M059J (cell line): ENCODE measurements at regions not wholly inside any gene's neighbourhood (a gene's known extent, or its start where the extent isn't known, plus 50 kb on each side); places are given as distances from the start of the nearest gene placed in this dataset.

Experiments
- DNase-seq: peaks from one replicate; pipeline ENCODE4 v3.0.0-alpha.2; 2012; ENCODE audit warnings: low read depth

DNA sequence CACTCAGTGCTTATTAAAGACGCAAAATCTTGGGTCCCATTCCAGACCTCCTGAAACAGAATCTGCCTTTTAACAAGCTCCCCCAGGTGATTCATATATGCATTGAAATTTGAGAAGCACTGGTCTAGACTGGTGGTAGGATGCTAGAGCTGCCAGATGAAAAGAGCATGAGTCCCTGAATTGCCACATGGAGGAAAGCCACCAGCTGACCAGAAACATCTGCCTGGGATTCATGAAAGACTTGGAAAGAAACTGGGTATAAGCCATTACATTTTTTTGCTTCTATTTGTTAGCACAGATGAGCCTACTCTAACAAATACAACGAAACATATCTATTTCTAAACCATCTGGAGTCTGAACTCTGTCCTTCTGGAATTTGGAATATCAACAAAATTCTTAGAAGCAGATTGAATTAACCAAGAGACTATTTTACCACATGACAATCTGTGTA, 228.9 kb downstream of the RBM43 start:
- peak; percentile 78 for DNase-seq

DNA sequence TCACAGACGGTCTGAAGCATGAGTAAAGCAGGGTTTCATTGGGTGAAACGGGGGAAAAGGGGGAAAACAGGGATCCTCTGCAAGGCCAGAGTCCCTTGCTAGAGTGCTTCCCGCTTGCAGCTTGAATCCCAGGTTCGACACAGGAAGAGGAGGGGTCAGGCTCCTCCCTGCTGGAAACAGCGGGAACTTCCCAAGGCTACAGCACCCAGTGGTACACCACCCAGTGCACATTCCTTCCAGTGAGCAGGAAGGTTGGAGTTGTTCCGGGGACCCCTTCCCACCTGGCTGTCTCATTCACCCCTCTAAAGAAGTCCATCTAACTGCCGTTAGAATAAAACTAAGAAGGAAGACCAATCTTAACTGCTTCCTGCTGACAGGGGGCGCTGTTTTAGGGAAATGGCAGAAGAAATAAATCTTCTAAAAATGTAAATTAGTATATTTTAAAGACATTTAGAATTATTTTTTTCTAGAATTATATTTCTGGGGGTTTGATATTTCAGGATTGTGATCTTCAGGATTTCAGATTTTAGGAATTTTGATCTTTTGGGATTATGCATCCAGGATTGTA, 230.9 kb downstream of the RBM43 start:
- no peak for DNase-seq

DNA sequence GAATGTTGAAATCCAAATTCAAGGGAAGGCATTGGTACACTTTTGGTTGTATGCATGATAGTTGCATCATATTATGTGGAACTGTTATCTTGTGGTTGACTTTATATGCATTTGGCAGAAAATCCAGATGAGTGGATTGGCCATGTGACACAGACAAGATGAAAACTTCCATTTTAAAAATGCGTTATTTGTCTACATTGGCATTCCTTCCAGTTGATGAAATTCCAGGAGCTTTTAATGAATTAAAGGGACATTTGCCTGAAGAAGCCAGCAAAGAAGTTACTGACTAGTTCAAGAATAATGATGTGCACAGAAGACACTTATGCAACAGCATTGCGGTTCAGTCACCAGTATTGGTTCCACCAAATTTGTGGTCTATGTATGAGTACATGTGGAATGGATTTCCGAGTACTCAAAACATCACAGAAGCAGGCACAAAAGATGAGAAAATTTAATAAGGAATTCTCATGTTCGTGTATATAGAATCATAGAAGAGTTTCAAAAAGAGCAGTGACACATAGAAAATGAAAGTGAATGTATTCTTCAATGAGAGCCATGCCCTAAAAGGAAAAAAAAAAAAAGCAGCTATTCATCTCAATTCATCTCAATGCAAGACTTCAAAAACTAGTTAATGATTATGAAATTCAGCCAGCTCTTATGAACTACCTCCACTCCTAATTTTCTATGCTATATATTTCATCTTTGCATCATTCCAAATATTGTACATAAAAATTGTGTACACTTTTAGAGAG, 232.1 kb downstream of the RBM43 start:
- DNase-seq = peak; percentile 64

DNA sequence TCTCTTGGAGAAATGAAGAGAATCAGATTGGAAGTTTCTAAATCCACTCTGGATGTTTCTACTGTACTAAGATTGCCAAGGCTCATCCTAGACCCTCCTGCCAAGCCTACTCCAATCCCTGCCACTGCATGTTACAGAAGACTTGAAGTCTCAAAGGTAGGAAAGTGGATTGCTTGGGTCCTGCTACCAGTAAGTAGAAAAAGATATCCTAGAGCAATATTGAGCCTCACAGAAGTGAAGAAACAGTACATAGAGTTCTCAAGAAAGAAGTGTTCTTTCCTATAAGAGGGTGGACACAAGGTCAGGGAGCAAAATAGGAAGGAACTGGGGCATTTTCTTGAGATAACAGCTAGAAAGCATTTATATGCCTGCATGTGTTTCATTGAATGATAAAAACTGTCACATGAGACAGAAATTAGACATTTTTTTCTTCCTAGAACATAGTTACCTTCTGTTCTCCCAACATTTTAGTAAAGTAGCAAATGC, 232.9 kb downstream of the RBM43 start:
- no peak for DNase-seq

DNA sequence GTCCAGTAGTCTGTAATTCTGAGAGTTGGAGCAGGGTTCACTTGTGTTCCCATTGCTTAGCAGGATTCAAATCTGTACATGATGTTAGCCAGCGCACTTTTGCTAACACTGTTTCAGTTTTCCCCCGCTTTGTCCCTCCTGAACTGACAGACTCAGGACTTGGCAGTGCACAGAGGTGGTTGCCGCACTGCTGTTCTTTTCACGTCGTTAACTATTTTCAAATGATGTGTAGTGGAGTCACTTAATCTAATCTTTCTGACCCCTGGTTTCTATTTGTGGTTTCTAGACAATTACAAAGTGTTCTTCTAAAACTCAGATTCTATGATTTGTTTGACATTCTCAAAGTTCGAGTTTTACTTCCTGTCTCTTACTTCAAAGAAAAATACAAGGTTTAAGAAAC, 234.5 kb downstream of the RBM43 start:
- no peak for DNase-seq

DNA sequence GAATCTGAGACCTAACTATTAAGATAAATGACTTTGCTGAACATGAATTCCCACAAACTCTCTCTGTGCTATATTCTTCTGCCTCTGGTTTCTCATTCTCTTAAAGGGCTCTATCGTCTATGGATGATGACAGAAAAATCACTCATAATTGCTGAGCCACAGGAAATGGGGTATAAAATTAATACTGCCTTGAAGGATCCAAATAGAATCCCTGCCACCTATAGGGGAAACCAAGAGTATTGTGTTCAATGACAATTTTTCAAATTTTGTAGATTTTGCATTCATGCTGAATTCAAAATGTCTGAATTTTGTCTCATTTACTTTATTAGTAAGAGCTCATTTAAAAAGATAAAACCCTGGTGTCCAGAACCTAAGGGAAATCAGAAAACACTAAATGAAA, 235.8 kb downstream of the RBM43 start:
- no peak for DNase-seq

DNA sequence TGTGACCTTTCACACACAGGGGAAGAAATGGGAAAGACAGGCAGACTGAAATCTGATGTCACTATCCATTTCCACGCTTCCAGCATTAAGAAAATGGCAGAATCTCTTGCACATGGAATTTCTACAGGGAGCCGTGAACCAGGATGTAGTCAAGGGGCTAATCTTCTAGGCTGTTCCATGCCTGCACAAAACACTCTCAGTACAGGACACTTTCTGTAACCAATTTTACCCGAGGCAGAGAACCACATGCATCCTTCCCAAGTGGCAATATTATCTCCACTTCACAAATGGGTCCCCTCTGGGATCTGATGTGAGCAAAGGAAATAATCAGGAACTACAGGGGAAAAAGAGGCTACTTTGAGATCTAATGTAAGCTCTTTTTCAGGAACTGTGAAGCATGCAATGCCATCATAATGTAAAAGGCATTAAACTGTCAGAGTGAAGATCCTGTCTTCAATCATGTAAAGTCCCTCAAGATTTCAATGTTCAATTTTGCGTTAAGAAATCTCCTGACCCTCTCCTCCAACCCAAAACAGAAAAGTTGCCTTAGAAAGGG, 236.9 kb downstream of the RBM43 start:
- no peak for DNase-seq

DNA sequence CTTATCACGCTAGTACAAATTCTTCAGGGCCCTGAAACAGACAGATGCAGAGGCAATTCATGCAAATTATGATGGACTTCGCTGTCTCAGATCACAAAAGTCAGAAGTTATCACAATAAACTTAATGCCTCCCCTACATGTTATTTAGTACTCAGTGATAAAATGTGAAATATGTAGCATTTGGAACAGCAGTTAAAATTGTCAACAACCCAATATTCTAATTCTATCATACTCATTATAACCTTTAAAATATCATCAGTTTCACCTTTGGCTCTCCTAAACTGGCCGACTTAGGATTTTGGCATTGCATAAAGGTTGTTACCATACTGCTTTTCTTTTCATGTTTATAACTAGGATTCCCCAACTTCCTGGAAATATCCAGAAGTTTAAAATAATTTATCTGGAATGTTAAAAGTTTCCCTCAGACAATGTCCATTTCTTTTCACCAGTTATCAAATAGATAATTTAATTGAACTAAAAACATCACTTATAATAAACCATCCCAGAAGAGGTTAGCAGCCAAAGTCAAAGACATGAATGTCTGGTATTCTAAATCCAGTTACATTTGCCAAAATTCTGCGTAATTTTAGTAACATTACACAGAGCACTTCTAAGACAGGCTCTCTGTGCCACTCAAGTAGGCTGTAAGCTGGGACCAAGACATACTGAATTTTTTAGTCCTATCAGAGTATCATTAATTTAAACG, 239.8 kb downstream of the RBM43 start:
- no peak for DNase-seq

DNA sequence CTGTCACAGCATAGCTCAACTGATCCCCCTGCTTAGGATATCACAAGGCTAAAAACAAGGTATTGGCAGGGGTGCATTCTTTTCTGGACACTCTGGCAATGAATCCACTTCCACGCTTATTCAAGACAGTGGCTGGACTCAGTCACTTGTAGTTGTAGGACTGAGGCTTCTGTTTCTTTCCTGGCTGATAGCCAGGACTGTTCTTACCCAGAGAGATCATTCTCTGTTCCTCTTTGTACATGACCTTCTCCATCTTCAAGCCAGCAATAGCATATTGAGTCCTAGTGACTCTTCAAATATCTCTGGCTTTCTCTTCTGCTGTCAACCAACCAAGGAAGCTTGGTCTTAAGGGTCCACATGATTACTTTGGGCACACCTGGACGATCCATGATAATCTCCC, 241.3 kb downstream of the RBM43 start:
- no peak for DNase-seq

DNA sequence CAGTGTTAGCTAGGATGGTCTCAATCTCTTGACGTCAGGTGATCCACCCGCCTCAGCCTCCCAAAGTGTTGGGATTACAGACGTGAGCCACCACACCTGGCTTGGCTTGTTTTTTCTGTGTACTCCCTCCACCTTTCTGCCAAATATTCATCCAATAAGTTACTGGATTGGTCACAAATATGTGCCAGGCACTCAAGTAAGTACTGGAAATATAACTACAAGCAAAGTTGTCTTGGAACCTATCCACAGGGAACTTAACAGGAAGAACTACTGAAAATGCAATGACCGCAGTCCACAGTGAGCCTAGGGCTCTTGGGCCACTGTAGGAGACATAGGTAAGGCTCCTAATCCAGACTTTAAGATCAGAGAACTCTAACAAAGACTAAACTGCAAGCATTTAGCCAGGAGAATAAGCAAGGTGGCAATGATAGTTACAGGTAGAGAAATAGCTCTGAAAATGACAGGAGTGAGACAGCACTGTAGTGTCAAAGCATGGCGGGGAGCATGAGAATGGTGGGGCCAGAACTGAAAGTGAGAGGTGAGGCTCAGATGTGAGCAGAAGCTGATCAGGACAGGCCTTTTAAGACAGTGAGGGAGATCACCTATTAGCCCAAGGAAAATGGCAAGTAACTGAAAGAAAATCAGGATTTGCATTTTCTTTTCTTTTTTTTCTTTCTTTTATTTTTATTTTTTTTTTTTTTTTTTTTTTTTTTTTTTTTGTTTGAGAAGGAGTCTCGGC, 252.1 kb downstream of the RBM43 start:
- no peak for DNase-seq

DNA sequence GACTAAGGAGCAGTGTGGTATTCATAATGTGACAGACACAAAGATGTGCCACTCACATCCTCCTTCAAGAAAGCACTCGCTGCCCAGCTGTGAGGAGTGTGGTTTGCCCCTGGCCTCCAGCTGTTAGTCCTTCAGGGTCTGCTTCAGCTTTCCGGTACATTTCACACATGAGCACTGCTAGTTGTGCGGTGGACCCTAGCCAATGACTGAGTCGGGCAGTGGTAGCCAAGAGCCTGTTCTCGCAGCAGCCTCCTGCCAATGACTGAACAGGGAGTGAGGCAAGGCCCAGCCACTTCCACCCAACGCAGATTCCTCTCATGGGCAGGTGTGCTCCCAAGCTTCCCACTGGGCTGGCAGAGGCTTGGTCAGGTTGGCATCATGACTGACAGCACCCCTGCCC, 254.3 kb downstream of the RBM43 start:
- DNase-seq = no peak

DNA sequence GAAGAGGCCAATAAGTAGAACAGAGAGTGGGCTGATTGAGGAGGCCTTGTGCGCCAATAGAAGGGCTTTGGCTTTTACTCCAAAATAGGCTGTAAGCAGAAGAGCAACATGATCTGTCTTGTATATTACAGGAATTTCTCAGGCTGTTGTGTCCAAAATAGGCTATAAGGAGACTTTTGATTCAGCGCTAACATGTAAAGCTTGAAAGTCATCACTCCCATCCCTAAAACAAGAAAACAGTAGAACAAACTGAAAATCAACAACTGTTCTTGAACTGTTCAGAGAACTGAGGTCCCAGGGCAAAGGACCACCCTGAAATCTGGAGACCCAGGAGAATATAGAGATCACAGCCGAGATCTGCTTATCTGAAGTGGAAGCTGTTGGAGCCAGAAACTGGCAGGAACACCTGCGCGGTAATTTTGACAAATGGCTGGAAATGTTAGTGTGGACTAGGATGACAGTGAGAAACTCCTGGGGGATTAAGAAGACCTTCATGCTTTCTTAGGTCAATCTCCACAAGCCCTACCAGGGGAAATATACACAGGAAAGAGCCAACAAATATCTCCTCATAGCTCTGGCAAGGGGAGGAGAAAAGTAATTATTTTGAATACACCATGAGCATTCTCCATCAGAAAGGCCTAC, 258.6 kb downstream of the RBM43 start:
- DNase-seq = no peak

DNA sequence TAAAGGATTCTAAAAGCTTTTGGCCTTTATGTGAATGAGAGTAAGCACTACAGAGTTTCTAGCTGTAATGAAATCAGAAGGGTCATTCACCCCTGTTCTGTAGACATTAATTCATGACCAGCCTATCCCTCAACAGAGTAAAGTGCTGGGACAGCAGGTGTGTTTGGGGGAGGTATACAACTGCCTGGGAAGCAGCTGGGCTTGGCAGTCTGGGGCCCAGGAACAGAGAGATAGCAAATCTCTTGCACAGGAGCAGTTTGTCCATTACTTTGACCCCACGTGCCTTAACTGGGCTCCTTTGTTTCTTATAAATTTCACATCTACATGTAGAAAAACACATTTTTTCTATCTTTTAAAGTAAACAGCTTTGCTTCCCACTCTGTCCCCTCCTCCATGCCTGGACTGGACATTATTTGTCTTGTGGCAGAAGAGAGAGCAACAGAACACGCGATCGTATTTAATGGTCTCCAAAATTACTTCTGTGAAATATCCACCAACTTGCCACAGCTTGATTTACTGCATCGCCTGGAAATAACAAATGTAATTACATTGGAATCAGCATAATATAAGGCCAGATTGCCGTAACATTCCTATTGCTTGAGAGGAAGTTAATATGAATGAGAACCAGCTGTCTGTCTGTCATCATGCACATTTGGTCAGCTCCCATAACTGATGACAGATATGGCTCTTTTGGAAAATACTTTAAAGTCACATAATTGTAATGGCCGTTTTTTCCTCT, 263.8 kb downstream of the RBM43 start:
- no peak for DNase-seq

DNA sequence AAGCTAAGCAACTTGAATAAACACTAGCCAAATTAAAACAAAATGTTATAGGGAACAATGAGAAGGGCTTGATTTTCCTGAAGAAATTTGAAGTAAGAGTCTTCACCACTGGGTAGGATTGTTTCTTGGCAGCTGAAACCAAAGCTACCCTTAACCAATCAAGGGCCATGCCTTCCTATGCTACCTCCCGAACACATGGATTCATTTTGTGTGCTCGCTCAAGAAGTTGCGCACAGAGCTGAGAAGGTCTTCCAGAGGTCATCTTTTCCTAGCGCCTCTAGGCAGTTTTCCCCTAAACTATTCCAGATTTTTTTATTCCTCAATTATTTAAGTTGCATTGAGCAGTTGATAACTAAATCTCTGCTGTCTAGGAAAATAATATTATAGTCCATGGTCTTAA, 264.6 kb downstream of the RBM43 start:
- no peak for DNase-seq

DNA sequence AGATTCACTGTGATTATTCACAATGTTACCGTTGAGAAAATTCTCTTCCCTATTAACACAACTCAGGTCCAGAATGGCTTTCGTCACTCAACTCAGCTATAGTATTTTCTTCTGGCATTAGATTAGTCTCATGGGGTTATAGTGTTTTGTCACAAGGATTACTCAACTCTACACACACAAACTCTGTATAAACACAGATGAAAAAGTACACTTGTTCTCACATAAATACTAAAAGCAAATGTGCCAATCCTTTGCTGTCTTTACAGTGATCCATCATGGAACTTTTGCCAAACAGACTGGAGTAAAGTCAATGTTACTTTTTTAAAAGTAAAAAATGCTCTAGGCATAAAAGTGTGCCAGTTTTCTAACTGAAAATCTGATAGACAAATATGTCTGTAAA, 267.6 kb downstream of the RBM43 start:
- DNase-seq = no peak

DNA sequence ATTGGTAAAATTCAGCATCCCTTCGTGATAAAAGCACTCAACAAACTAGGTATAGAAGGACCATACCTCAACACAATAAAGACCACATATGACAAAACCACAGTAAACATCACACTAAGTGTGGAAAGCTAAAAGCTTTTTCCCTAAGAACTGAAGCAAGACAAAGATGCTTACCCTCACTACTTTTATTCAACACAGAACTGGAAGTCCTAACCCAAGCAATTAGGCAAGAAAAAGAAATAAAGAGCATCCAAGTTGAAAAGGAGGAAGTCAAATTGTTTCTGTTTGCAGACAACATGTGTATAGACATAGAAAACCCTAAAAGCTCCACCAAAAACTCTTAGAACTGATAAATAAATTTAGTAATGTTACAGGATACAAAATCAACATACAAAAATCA, 271.7 kb downstream of the RBM43 start:
- DNase-seq = no peak

DNA sequence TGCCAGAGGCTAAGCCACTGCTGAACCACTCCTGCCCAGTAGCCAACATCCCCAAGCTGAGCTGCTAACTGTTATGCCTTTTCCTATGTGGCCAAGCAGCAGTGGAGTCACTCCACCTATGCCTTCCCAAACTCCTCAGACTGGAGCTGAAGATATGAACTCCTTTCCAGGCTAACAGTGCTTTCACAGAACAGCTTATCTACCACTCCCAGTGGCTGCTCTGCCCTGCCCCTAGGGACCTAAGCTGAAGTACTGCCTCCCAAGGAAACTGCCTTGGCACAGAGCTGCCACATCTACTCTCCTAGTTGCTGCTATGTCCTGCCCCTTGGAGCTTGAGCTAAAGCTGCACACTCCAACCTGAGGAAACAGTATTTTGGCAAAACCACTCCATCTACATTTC, 275.9 kb downstream of the RBM43 start:
- no peak for DNase-seq

DNA sequence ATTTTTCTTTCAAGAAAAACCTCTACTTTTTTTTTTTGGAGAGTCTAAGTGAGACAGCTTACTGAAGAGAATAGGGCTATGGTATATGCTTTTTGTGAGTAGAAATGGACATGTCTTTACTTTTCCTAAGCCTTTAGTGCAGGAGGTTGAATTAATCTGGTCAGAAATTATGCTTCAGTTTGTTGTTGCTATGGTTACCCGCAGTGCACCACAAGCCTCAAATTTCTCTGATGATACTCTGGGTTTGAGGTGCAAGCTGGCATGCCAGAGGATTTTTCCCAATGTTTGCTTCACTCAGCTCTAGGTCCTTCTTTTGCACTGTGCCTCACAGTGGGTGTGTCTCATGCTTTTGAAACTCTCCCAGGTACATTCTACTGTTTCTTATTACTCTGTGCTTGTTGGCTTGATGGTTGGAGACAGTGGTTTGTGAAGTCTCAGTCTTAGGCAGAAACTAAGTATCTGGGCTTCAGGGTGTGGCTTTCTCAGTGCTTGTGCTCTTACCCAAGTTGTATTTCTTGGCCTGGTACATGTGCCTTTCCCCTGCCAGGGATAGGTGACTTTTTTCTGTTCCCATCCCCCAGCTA, 278.3 kb downstream of the RBM43 start:
- peak; percentile 44 for DNase-seq

DNA sequence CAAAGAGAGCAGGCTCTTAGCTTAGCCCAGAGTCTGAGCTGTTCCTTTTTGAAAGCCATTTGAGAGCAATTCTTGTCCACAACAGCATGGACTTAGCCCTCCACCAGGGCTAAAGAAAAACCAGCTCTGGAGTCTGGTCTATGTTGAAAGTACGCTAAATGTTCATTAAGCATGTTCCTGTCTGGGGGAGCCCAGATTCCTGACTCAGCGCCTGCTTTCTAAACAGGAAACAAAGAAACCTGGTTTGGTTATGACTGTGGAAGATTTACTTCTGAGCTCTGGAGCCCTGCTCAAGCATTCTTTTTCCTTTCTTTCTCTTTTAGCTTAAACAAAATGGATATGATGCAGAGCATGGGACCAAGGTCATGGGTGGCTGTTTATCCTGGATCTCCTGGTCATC, 279.8 kb downstream of the RBM43 start:
- peak; percentile 58 for DNase-seq

DNA sequence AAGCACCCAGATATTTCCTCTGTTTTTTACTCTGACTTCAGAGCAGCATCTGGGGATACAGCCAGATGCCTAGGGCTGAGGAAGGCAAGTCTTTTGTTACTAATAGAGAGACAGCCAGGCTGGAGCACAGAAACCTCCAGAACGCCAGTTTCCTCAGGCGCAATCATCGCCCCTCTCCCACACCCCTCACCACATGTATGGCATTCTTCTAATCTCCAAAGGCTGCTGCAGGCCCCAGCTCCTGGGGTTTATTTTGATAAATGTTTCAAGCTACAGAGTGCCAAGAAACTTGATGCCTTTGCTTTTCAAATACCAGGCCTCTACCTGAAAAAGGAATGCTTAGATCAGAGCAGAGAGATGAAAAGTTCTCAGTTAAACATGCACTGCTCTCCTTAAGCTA, 283.6 kb downstream of the RBM43 start:
- no peak for DNase-seq
